ENCODE measurements at regions not wholly inside any gene's neighbourhood (a gene's known extent, or its start where the extent isn't known, plus 50 kb on each side); places are given as distances from the start of the nearest gene placed in this dataset.

DNA sequence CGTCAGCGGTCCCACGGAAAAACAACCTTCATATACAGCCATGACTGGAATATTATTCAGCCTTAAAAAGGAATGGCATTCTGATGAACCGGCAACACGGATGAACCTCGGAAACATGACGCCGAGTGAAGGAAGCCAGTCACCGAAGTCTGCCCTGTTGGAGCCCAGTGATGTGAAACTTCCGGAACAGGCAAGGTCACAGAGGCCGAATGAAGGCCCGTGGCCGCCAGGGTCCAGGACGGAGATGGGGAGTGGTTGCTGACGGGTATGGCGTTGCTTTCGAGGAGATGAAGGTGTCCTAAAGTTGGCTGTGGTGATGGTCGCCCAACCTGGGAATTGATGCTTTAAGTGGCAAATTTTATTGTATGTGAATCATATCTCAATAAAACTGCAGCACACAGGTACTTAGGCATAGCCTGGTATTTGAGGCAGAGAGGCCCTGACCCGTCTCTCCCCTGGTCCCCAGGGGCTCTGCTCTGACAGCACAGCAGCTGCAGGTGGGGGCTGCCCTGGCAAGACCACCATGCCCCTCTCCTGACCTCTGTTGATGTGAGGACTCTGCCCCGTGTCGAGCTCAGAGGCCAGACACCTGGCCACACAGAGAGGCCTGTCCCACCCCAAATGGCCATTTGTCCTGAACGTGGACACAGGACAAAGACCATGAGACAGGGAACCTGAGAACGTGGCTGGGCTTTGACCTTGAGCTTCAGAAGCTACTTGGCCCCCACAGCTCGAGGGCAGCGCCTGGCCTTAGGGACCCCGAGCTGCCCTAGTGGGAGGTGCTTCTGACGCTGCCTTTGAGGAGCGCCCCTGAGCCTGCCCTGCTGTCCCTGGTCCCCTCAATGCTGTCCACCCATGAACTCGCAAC is 1090.8 kb downstream of the BRD1 start:
- H3K9me3 ChIP-seq: no peaks in the 10 kb centered on the region
- POLR2A ChIA-PET: no interaction called here
- DNase-seq (no peak), ATAC-seq (replicated peaks in 1 of 4) (no peak)
- Mint-ChIP-seq H3K36me3 (no peaks in the 10 kb centered on the region), H3K4me1 (no peaks in the 10 kb centered on the region), H3K9me3 (no peaks in the 10 kb centered on the region), H3K27ac (no peak overlapping the region), H3K27me3 (peaks cover 0 to 3% of the 10 kb centered on the region in 2 donors), H3K4me3 (no peak overlapping the region)
- H3K27me3 ChIP-seq (replicated peaks in 1 of 2; ENCODE audit: control insufficient read depth in 2 of 2, extremely low read depth in 1 of 2, insufficient read depth in 2 of 2, low read length in 1 of 2): peaks cover 0 to 6% of the 10 kb centered on the region in 2 experiments
- H3K36me3 ChIP-seq (ENCODE audit: control insufficient read depth in 2 of 2, extremely low read depth in 1 of 2, insufficient read depth in 1 of 2, low read length in 1 of 2): no peaks in the 10 kb centered on the region
- H3K27ac ChIP-seq (ENCODE audit: low read length): no peak overlapping the region
- no peak overlapping the region for H3K4me3 ChIP-seq (ENCODE audit: control insufficient read depth in 1 of 2, extremely low read depth in 1 of 2, low read length in 1 of 2)
- no peaks in the 10 kb centered on the region for H3K4me1 ChIP-seq (ENCODE audit: control insufficient read depth in 1 of 2, extremely low read depth in 1 of 2, insufficient read depth in 2 of 2, low read length in 2 of 2)
- CTCF ChIA-PET: no interaction called here
- 83% methylated on average over 22 of the region's 29 CpGs for WGBS (ENCODE audit: insufficient coverage)

DNA sequence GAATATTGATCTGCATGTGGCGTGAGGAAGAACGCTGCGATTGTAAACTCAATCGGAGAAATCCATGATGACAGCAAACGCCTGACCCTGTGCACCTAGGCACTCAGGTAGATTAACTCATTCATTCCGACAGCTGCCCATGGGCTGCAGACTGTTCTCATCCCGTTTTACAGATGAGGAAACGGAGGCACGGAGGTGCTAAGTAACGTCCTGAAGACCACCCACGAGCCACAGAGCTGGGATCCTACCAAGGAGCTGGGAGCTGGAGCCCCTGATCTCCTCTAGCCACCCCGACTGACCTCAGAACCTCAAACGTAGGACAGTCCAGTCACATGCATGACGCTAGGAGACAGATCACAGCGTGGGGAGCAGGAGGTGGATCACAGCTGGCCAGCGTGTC is 1092.7 kb downstream of the BRD1 start:
- no peaks in the 10 kb centered on the region for H3K36me3 ChIP-seq (ENCODE audit: control insufficient read depth in 2 of 2, extremely low read depth in 1 of 2, insufficient read depth in 1 of 2, low read length in 1 of 2)
- CTCF ChIA-PET: no interaction called here
- peaks cover 0 to 3% of the 10 kb centered on the region in 2 experiments for H3K27me3 ChIP-seq (replicated peaks in 1 of 2; ENCODE audit: control insufficient read depth in 2 of 2, extremely low read depth in 1 of 2, insufficient read depth in 2 of 2, low read length in 1 of 2)
- H3K4me3 ChIP-seq (ENCODE audit: control insufficient read depth in 1 of 2, extremely low read depth in 1 of 2, low read length in 1 of 2): no peak overlapping the region
- Mint-ChIP-seq H3K4me1 (no peaks in the 10 kb centered on the region), H3K36me3 (no peaks in the 10 kb centered on the region), H3K4me3 (no peak overlapping the region), H3K27me3 (peaks cover 0 to 7% of the 10 kb centered on the region in 2 donors), H3K9me3 (no peaks in the 10 kb centered on the region), H3K27ac (no peak overlapping the region)
- 73% methylated on average over 16 of the region's 16 CpGs for WGBS (ENCODE audit: insufficient coverage)
- H3K27ac ChIP-seq (ENCODE audit: low read length): no peak overlapping the region
- no peaks in the 10 kb centered on the region for H3K9me3 ChIP-seq
- ATAC-seq (replicated peaks in 1 of 4): no peak
- no peak for DNase-seq
- POLR2A ChIA-PET: no interaction called here
- no peaks in the 10 kb centered on the region for H3K4me1 ChIP-seq (ENCODE audit: control insufficient read depth in 1 of 2, extremely low read depth in 1 of 2, insufficient read depth in 2 of 2, low read length in 2 of 2)

DNA sequence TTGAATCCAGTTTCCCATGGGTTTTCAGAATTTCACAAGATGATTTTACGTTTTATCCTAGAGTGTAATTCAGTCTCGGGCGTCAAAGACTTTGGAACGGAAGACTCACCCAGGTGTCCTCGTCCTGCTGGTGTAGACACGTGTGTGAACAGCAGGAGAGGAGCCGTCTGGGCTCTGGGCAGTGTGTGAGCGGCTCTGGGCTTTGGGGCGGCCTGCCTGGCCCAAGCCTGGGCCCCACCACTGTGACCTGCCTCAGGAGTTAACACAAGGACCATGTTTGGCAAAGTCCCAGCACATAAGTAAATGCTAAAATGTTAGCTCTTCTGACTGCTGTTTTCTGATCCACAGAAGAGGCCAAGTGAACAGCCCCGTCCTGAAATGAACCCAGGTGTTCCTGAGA is 1093.3 kb downstream of the BRD1 start:
- ATAC-seq (replicated peaks in 1 of 4) (no peak), DNase-seq (no peak)
- Histone ChIP-seq H3K9me3 (no peaks in the 10 kb centered on the region), H3K27me3 (replicated peaks in 1 of 2; ENCODE audit: control insufficient read depth in 2 of 2, extremely low read depth in 1 of 2, insufficient read depth in 2 of 2, low read length in 1 of 2) (peaks cover 0 to 3% of the 10 kb centered on the region in 2 experiments), H3K4me3 (ENCODE audit: control insufficient read depth in 1 of 2, extremely low read depth in 1 of 2, low read length in 1 of 2) (no peak overlapping the region), H3K4me1 (ENCODE audit: control insufficient read depth in 1 of 2, extremely low read depth in 1 of 2, insufficient read depth in 2 of 2, low read length in 2 of 2) (no peaks in the 10 kb centered on the region), H3K36me3 (ENCODE audit: control insufficient read depth in 2 of 2, extremely low read depth in 1 of 2, insufficient read depth in 1 of 2, low read length in 1 of 2) (no peaks in the 10 kb centered on the region), H3K27ac (ENCODE audit: low read length) (no peak overlapping the region)
- Mint-ChIP-seq H3K4me3 (no peak overlapping the region), H3K27me3 (peaks cover 0 to 7% of the 10 kb centered on the region in 2 donors), H3K9me3 (no peaks in the 10 kb centered on the region), H3K36me3 (no peaks in the 10 kb centered on the region), H3K4me1 (no peaks in the 10 kb centered on the region), H3K27ac (no peak overlapping the region)
- POLR2A ChIA-PET: no interaction called here
- CTCF ChIA-PET: no interaction called here
- 67% methylated on average over 9 of the region's 10 CpGs for WGBS (ENCODE audit: insufficient coverage)

DNA sequence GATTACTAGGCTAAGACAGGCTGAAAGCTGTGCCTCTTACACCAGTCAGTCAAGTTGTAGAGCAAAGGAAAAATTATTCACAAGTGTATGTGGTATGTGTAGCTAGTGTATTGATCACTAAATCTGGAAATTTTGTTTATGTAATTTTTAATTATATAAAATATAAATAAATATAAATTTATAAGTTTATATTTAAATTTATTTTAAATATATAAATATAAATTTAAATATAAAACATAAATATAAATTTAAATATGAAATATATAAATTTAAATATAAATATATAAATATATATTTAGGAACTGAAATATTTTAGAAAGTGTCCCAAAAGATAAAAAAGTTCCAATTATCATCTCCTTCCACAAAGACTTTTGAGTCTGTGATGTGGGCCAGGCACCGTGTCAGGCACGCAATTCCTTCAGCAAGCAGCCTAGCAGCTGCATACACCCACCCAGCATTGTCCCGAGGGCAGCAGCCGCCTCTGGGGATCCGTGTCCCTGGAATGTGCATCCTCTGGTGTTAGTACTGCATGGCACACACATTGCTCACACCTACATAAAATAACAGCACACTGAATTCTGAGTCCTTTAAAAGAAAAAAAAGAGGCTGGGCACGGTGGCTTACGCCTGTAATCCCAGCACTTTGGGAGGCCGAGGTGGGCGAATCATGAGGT is 1098.0 kb downstream of the BRD1 start:
- Mint-ChIP-seq H3K9me3 (peaks cover 3 to 9% (median 7%) of the 10 kb centered on the region in 3 donors), H3K4me1 (no peaks in the 10 kb centered on the region), H3K4me3 (no peak overlapping the region), H3K27ac (no peak overlapping the region), H3K27me3 (peaks cover 6 to 7% of the 10 kb centered on the region in 2 donors), H3K36me3 (no peaks in the 10 kb centered on the region)
- Histone ChIP-seq H3K27me3 (replicated peaks in 1 of 2; ENCODE audit: control insufficient read depth in 2 of 2, extremely low read depth in 1 of 2, insufficient read depth in 2 of 2, low read length in 1 of 2) (peaks cover 0 to 7% of the 10 kb centered on the region in 2 experiments), H3K4me3 (ENCODE audit: control insufficient read depth in 1 of 2, extremely low read depth in 1 of 2, low read length in 1 of 2) (no peak overlapping the region), H3K4me1 (ENCODE audit: control insufficient read depth in 1 of 2, extremely low read depth in 1 of 2, insufficient read depth in 2 of 2, low read length in 2 of 2) (no peaks in the 10 kb centered on the region), H3K36me3 (ENCODE audit: control insufficient read depth in 2 of 2, extremely low read depth in 1 of 2, insufficient read depth in 1 of 2, low read length in 1 of 2) (no peaks in the 10 kb centered on the region), H3K27ac (ENCODE audit: low read length) (no peak overlapping the region), H3K9me3 (no peaks in the 10 kb centered on the region)
- 50% methylated on average over 1 of the region's 9 CpGs for WGBS (ENCODE audit: insufficient coverage)
- ATAC-seq (replicated peaks in 1 of 4) (no peak), DNase-seq (no peak)
- CTCF ChIA-PET: no interaction called here
- POLR2A ChIA-PET: no interaction called here

DNA sequence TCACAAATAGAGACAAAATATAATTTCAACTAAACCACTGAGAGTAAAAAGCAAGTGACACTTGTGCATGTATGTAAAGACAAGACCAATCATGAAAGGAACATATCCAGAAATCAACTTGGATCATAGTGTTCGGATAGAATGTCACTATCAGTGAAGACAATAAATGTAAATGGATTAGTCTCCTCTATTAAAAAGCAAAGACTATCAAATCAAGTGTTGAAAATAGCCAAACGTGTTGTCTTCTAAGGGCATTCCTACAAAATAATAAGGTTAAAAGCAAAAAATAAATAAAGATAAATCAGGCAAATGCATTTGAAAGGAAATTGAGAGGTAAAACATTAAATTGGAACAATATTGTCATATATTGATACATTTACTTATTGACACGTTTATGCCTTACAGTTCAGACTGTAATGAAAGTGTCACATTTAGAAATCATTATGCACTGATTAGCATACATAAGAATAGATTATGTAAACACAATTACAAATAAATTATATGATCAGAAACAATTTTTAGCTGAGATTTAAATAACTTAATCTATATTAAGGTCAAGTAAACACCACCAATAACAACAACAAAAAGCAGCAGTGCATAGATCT is 1100.1 kb downstream of the BRD1 start:
- Mint-ChIP-seq H3K9me3 (peaks cover 3 to 9% (median 7%) of the 10 kb centered on the region in 3 donors), H3K4me1 (no peaks in the 10 kb centered on the region), H3K27me3 (peaks cover 8 to 9% of the 10 kb centered on the region in 2 donors), H3K4me3 (no peak overlapping the region), H3K27ac (no peak overlapping the region), H3K36me3 (no peaks in the 10 kb centered on the region)
- no peaks in the 10 kb centered on the region for H3K9me3 ChIP-seq
- ChIA-PET CTCF (no interaction called here), POLR2A (no interaction called here)
- DNase-seq: no peak
- no peak overlapping the region for H3K27ac ChIP-seq (ENCODE audit: low read length)
- no peak for ATAC-seq (replicated peaks in 1 of 4)
- H3K36me3 ChIP-seq (ENCODE audit: control insufficient read depth in 2 of 2, extremely low read depth in 1 of 2, insufficient read depth in 1 of 2, low read length in 1 of 2): no peaks in the 10 kb centered on the region
- no CpG with 5 or more reads among the region's 3 CpGs for WGBS (ENCODE audit: insufficient coverage)
- peaks cover 0 to 12% of the 10 kb centered on the region in 2 experiments for H3K27me3 ChIP-seq (replicated peaks in 1 of 2; ENCODE audit: control insufficient read depth in 2 of 2, extremely low read depth in 1 of 2, insufficient read depth in 2 of 2, low read length in 1 of 2)
- no peaks in the 10 kb centered on the region for H3K4me1 ChIP-seq (ENCODE audit: control insufficient read depth in 1 of 2, extremely low read depth in 1 of 2, insufficient read depth in 2 of 2, low read length in 2 of 2)
- H3K4me3 ChIP-seq (ENCODE audit: control insufficient read depth in 1 of 2, extremely low read depth in 1 of 2, low read length in 1 of 2): no peak overlapping the region

DNA sequence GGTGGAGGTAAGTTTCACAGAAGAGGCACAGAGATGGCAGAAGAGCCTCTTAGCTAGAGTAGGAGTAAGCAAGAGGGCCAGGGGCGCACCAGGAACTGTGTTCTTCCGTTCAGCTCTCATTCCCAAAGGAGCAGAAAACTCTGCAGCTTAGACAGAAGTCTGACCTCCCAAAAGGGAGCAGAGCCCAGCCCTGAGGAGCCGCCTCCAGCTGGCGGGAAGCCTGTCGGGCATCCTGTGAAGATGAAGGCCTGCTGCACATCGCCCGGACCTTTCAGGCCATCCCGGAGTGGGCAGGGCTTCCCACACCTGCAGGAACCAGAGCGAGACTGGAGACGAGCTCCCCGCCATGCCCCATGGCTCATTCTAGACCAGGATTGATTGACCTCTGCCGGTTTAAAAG is 1102.8 kb downstream of the BRD1 start:
- no peak for ATAC-seq (replicated peaks in 1 of 4)
- DNase-seq: no peak
- no peak overlapping the region for H3K27ac Mint-ChIP-seq
- POLR2A ChIA-PET: no interaction called here
- peaks cover 8 to 11% of the 10 kb centered on the region in 2 donors for H3K27me3 Mint-ChIP-seq
- Histone ChIP-seq H3K36me3 (ENCODE audit: control insufficient read depth in 2 of 2, extremely low read depth in 1 of 2, insufficient read depth in 1 of 2, low read length in 1 of 2) (no peaks in the 10 kb centered on the region), H3K27me3 (replicated peaks in 1 of 2; ENCODE audit: control insufficient read depth in 2 of 2, extremely low read depth in 1 of 2, insufficient read depth in 2 of 2, low read length in 1 of 2) (peaks cover 0 to 17% of the 10 kb centered on the region in 2 experiments), H3K4me3 (ENCODE audit: control insufficient read depth in 1 of 2, extremely low read depth in 1 of 2, low read length in 1 of 2) (no peak overlapping the region), H3K9me3 (no peaks in the 10 kb centered on the region), H3K4me1 (ENCODE audit: control insufficient read depth in 1 of 2, extremely low read depth in 1 of 2, insufficient read depth in 2 of 2, low read length in 2 of 2) (no peaks in the 10 kb centered on the region), H3K27ac (ENCODE audit: low read length) (no peak overlapping the region)
- no peaks in the 10 kb centered on the region for H3K36me3 Mint-ChIP-seq
- WGBS (ENCODE audit: insufficient coverage): 85% methylated on average over 4 of the region's 12 CpGs
- CTCF ChIA-PET: no interaction called here
- H3K9me3 Mint-ChIP-seq: peaks cover 3 to 13% (median 9%) of the 10 kb centered on the region in 3 donors
- H3K4me3 Mint-ChIP-seq: no peak overlapping the region
- H3K4me1 Mint-ChIP-seq: no peaks in the 10 kb centered on the region

All from T-cell (primary cell).